CD14-positive monocyte (primary cell): ENCODE measurements at regions not wholly inside any gene's neighbourhood (a gene's known extent, or its start where the extent isn't known, plus 50 kb on each side); places are given as distances from the start of the nearest gene placed in this dataset.

Source experiments
- DNase-seq, 3 donors: peaks; one replicate each; pipeline ENCODE4 v3.0.0-alpha.2; 2011 to 2022
- H2AFZ ChIP-seq: 2 replicates; pipeline ENCODE4 v1.6.0; 2012; ENCODE audit warnings: mild to moderate bottlenecking, low read depth, low read length, inconsistent platforms; ENCODE audit not compliant: insufficient read depth, poor library complexity, severe bottlenecking
- H3K27ac ChIP-seq, 2 donors: 1 replicate in 1 of 2; 2 replicates in 1 of 2; pipeline ENCODE4 v1.5.1; 2012 to 2013; ENCODE audit warnings: low read length in 2 of 2, control low read depth in 1 of 2, inconsistent platforms in 1 of 2, low read depth in 1 of 2, mild to moderate bottlenecking in 1 of 2
- H3K27me3 ChIP-seq, 2 donors: one replicate each; pipeline versions ENCODE4 v1.6.0 to v1.6.1; 2011 to 2013; ENCODE audit warnings: low read length in 2 of 2; ENCODE audit not compliant: control insufficient read depth in 2 of 2, insufficient read depth in 2 of 2
- H3K36me3 ChIP-seq, 2 donors: replicated peaks in 1 of 2; 1 replicate in 1 of 2; 2 replicates in 1 of 2; pipeline versions ENCODE4 v1.5.1 to v1.6.1; 2012 to 2013; ENCODE audit warnings: low read length in 2 of 2, control low read depth in 1 of 2, inconsistent platforms in 1 of 2, mild to moderate bottlenecking in 1 of 2; ENCODE audit not compliant: insufficient read depth in 2 of 2, control insufficient read depth in 1 of 2
- H3K4me1 ChIP-seq, 2 donors: 1 replicate in 1 of 2; 2 replicates in 1 of 2; pipeline versions ENCODE4 v1.5.1 to v1.6.1; 2012 to 2013; ENCODE audit warnings: low read length in 2 of 2, control low read depth in 1 of 2, inconsistent platforms in 1 of 2, mild to moderate bottlenecking in 1 of 2, moderate library complexity in 1 of 2; ENCODE audit not compliant: insufficient read depth in 2 of 2, control insufficient read depth in 1 of 2
- H3K4me2 ChIP-seq: replicated peaks from 2 replicates; pipeline ENCODE3; 2012; ENCODE audit warnings: low read length, moderate library complexity, mild to moderate bottlenecking; ENCODE audit not compliant: poor library complexity, severe bottlenecking; ENCODE audit errors: extremely low read depth
- H3K4me3 ChIP-seq, 3 experiments: fragments of 200-600 bp in 1 of 3; sonication (generic) in 1 of 3; replicated peaks in 1 of 3; 1 replicate in 2 of 3; 2 replicates in 1 of 3; pipeline ENCODE4 v1.5.1; 2011 to 2013; ENCODE audit warnings: low read length in 3 of 3, mild to moderate bottlenecking in 3 of 3, control low read depth in 2 of 3, low read depth in 2 of 3, inconsistent platforms in 1 of 3, moderate library complexity in 1 of 3
- H3K79me2 ChIP-seq: 2 replicates; pipeline ENCODE4 v1.6.0; 2012; ENCODE audit warnings: mild to moderate bottlenecking, control low read depth, inconsistent platforms, low read length, moderate library complexity; ENCODE audit not compliant: insufficient read depth
- H3K9ac ChIP-seq: 2 replicates; pipeline ENCODE4 v1.6.0; 2017; ENCODE audit warnings: low read length, mild to moderate bottlenecking; ENCODE audit not compliant: insufficient read depth, poor library complexity, severe bottlenecking
- H3K9me3 ChIP-seq, 2 donors: replicated peaks in 1 of 2; 1 replicate in 1 of 2; 2 replicates in 1 of 2; pipeline versions ENCODE4 v1.5.1 to v1.6.1; 2012 to 2013; ENCODE audit warnings: low read length in 2 of 2, control low read depth in 1 of 2; ENCODE audit not compliant: control insufficient read depth in 1 of 2, insufficient read depth in 1 of 2
- H4K20me1 ChIP-seq: 2 replicates; pipeline ENCODE4 v1.6.0; 2012; ENCODE audit warnings: mild to moderate bottlenecking, low read length, control low read depth, moderate library complexity; ENCODE audit not compliant: insufficient read depth
- H3K27ac Mint-ChIP-seq, 7 donors: one replicate each; pipeline ENCODE4 v1.8.0; 2020; ENCODE audit warnings: mild to moderate bottlenecking in 7 of 7, mixed read lengths in 7 of 7, moderate library complexity in 6 of 7, inconsistent platforms in 2 of 7
- H3K27me3 Mint-ChIP-seq, 3 donors: one replicate each; pipeline ENCODE4 v1.8.0; 2021 to 2022; ENCODE audit warnings: low read depth in 3 of 3, mild to moderate bottlenecking in 3 of 3, mixed read lengths in 3 of 3, moderate library complexity in 3 of 3, inconsistent platforms in 1 of 3
- H3K36me3 Mint-ChIP-seq, 2 donors: one replicate each; pipeline ENCODE4 v1.8.0; 2020; ENCODE audit warnings: mixed read lengths in 2 of 2, inconsistent platforms in 1 of 2, mild to moderate bottlenecking in 1 of 2
- H3K4me1 Mint-ChIP-seq: one replicate; pipeline ENCODE4 v1.8.0; 2020; ENCODE audit warnings: mild to moderate bottlenecking, mixed read lengths
- H3K4me3 Mint-ChIP-seq, 2 donors: one replicate each; pipeline ENCODE4 v1.8.0; 2020; ENCODE audit warnings: mild to moderate bottlenecking in 2 of 2, mixed read lengths in 2 of 2, moderate library complexity in 1 of 2
- H3K9me3 Mint-ChIP-seq, 7 donors: one replicate each; pipeline ENCODE4 v1.8.0; 2020 to 2022; ENCODE audit warnings: mixed read lengths in 7 of 7, mild to moderate bottlenecking in 6 of 7, moderate library complexity in 6 of 7, inconsistent platforms in 2 of 7
- WGBS: methylation state at CpG from one replicate; pipeline ENCODE4 v1.1.5; 2013; ENCODE audit warnings: missing lambda C conversion rate; ENCODE audit not compliant: insufficient coverage; 5-methylcytosine and 5-hydroxymethylcytosine counted together
- intact Hi-C, 2 donors: fragments of 100-400 bp; cut with micrococcal nuclease; formaldehyde crosslinking; loops; one replicate each; pipeline versions ENCODE4 v1.15.0 to v1.15.1; 2023
- TF ChIP-seq, protein P1 (sequence below): fragments of 200-600 bp; IDR thresholded peaks from one replicate; pipeline ENCODE4 v1.8.0; 2022; ENCODE audit warnings: antibody characterized with exemption, mild to moderate bottlenecking

DNA sequence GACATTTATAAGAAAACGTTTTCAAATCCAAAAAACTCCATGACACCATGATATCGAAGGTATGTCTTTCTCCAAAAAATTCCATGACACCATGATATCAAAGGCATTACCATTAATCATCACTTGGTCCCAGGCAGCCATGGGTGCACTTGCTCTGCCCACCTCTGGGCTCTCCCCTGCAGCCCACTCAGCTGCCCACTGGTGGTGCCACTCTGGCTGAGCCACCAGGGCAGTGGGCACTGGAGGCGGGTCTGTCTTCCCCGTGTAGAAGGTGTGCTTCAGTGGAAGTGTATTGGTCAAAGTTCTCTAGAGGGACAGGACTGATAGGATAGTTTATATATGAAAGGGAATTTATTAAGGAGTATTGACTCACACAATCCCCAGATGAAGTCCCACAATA is 240.4 kb downstream of the KLF6 start:
- Histone ChIP-seq H3K4me2 (no peak overlapping the region), H3K9ac (no peak overlapping the region), H3K36me3 (no peaks in the 10 kb centered on the region), H3K4me1 (no peaks in the 10 kb centered on the region), H3K9me3 (peaks cover 5 to 6% of the 10 kb centered on the region in 2 donors), H3K27me3 (no peaks in the 10 kb centered on the region), H3K4me3 (no peak overlapping the region), H3K27ac (no peak overlapping the region), H2AFZ (no peak overlapping the region), H3K79me2 (no peaks in the 10 kb centered on the region), H4K20me1 (no peaks in the 10 kb centered on the region)
- no peaks in the 10 kb centered on the region for H3K4me1 Mint-ChIP-seq
- intact Hi-C loops, result no loop called here
- H3K27me3 Mint-ChIP-seq, result peaks cover 0 to 2% (median 1%) of the 10 kb centered on the region in 3 donors
- WGBS, result 100% methylated on average over 2 of the region's 4 CpGs
- TF ChIP-seq, protein P1, sequence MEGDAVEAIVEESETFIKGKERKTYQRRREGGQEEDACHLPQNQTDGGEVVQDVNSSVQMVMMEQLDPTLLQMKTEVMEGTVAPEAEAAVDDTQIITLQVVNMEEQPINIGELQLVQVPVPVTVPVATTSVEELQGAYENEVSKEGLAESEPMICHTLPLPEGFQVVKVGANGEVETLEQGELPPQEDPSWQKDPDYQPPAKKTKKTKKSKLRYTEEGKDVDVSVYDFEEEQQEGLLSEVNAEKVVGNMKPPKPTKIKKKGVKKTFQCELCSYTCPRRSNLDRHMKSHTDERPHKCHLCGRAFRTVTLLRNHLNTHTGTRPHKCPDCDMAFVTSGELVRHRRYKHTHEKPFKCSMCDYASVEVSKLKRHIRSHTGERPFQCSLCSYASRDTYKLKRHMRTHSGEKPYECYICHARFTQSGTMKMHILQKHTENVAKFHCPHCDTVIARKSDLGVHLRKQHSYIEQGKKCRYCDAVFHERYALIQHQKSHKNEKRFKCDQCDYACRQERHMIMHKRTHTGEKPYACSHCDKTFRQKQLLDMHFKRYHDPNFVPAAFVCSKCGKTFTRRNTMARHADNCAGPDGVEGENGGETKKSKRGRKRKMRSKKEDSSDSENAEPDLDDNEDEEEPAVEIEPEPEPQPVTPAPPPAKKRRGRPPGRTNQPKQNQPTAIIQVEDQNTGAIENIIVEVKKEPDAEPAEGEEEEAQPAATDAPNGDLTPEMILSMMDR, result no peak
- H3K36me3 Mint-ChIP-seq, result no peaks in the 10 kb centered on the region
- no peak overlapping the region for H3K4me3 Mint-ChIP-seq
- no peak overlapping the region for H3K27ac Mint-ChIP-seq
- DNase-seq, result no peak
- peaks cover 3 to 16% (median 7%) of the 10 kb centered on the region in 7 donors for H3K9me3 Mint-ChIP-seq

DNA sequence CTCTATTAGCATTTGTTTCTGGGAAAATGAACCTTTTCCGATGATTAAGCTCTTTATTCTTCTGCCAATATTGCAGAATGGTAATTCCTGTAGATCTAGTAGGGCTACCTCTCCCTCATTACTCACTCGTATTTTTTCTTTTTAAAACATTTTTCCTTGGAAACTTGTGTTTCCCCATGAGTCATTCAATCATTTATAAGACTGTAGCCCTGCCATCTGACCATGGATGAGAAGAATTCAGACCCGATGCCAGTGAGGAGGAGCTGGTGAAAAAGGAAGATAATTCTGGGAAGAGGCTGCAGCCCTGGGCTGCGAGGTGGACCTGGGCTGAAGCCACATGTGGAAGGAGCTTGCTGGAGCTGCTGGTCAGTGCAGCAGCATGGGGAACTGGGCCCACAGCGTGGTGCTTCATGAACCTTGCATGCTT is 242.8 kb downstream of the KLF6 start:
- Histone ChIP-seq H3K4me2 (no peak overlapping the region), H3K4me1 (no peaks in the 10 kb centered on the region), H3K9me3 (no peaks in the 10 kb centered on the region), H3K36me3 (no peaks in the 10 kb centered on the region), H3K4me3 (no peak overlapping the region), H2AFZ (no peak overlapping the region), H3K27ac (no peak overlapping the region), H3K9ac (no peak overlapping the region), H3K79me2 (no peaks in the 10 kb centered on the region), H3K27me3 (no peaks in the 10 kb centered on the region), H4K20me1 (no peaks in the 10 kb centered on the region)
- 89% methylated on average over 3 of the region's 5 CpGs for WGBS
- DNase-seq, result no peak
- H3K27me3 Mint-ChIP-seq, result peaks cover 0 to 4% (median 1%) of the 10 kb centered on the region in 3 donors
- peaks cover 0 to 4% (median 2%) of the 10 kb centered on the region in 7 donors for H3K9me3 Mint-ChIP-seq
- H3K27ac Mint-ChIP-seq, result no peak overlapping the region
- H3K36me3 Mint-ChIP-seq, result no peaks in the 10 kb centered on the region
- no peaks in the 10 kb centered on the region for H3K4me1 Mint-ChIP-seq
- TF ChIP-seq, protein P1, result no peak
- intact Hi-C loops, result no loop called here
- no peak overlapping the region for H3K4me3 Mint-ChIP-seq
